ENCODE measurements at regions not wholly inside any gene's neighbourhood (a gene's known extent, or its start where the extent isn't known, plus 50 kb on each side); places are given as distances from the start of the nearest gene placed in this dataset.

- TF ChIP-seq CTCF (conservative IDR thresholded peaks at IDR 0.05; ENCODE audit: low read depth, low read length) (no peak), EZH2 (IDR thresholded peaks at IDR 0.05; ENCODE audit: low read length, unreplicated experiment) (no peak)
Observed at GRCh38 chr13:84864341-84864740, 934.9 kb downstream of the SLITRK6 start.
